Liver (tissue), 3 donors: ENCODE measurements at regions not wholly inside any gene's neighbourhood (a gene's known extent, or its start where the extent isn't known, plus 50 kb on each side); places are given as distances from the start of the nearest gene placed in this dataset.

Experiments used
- CTCF ChIP-seq: fragments of 150-350 bp; IDR thresholded peaks from 2 replicates; pipeline ENCODE4 v1.5.1; 2017; ENCODE audit warnings: improper control_type of control experiment, low read depth, low read length; ENCODE audit not compliant: missing input control
- GABPA ChIP-seq, 2 donors: IDR thresholded peaks in 1 of 2; conservative IDR thresholded peaks in 1 of 2; 2 replicates each; pipeline ENCODE4 v1.6.1; 2016; ENCODE audit warnings: antibody characterized with exemption in 2 of 2, mild to moderate bottlenecking in 1 of 2, moderate library complexity in 1 of 2
- HNF4G ChIP-seq: IDR thresholded peaks from 2 replicates; pipeline ENCODE4 v1.6.1; 2016; ENCODE audit warnings: antibody characterized with exemption
- JUND ChIP-seq, 2 donors: IDR thresholded peaks; 2 replicates each; pipeline ENCODE4 v1.6.1; 2016; ENCODE audit warnings: antibody characterized with exemption in 2 of 2
- RAD21 ChIP-seq, 2 donors: IDR thresholded peaks; 2 replicates each; pipeline ENCODE4 v1.6.1; 2016; ENCODE audit warnings: antibody characterized with exemption in 2 of 2, mild to moderate bottlenecking in 2 of 2
- RXRA ChIP-seq, 2 donors: IDR thresholded peaks; 2 replicates each; pipeline ENCODE4 v1.6.1; 2017 to 2018; ENCODE audit warnings: antibody characterized with exemption in 2 of 2, mild to moderate bottlenecking in 1 of 2
- TAF1 ChIP-seq: conservative IDR thresholded peaks from 2 replicates; pipeline ENCODE4 v1.6.1; 2016; ENCODE audit warnings: antibody characterized with exemption, mild to moderate bottlenecking
- ZBTB33 ChIP-seq: IDR thresholded peaks from 2 replicates; pipeline ENCODE4 v1.6.1; 2016; ENCODE audit warnings: antibody characterized with exemption
- TF ChIP-seq, protein P1 (sequence below): IDR thresholded peaks from 2 replicates; pipeline ENCODE4 v1.6.1; 2016; ENCODE audit warnings: antibody characterized with exemption
- TF ChIP-seq, protein P2 (sequence below): IDR thresholded peaks from 2 replicates; pipeline ENCODE4 v1.6.1; 2016; ENCODE audit warnings: antibody characterized with exemption, mild to moderate bottlenecking
- TF ChIP-seq, protein P3 (sequence below): IDR thresholded peaks from 2 replicates; pipeline ENCODE4 v1.6.1; 2016; ENCODE audit warnings: antibody characterized with exemption
- donor health status: healthy.
- donor health status: healthy.

DNA sequence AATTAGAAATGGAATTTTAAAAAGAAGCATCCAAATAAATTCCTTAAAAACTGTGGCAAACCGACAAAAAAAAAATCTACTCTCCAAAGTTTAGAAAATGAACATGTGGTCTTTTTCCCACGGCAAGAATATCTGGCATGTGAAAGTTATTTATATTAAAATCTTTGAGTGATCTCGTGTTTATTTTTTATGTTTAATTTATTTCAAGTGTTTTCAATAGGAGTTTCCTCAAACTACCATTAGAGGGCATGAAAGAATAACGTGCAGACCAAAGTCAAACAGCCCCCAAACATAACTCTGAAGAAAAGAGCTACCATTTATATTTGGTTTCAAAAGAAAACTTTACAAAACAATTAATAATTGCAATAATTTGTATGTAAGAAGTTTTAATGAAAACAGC, 286.4 kb downstream of the ZIC4 start:
- no peak for TF ChIP-seq JUND (IDR thresholded peaks at IDR 0.05)
- no peak for TF ChIP-seq TAF1
- TF ChIP-seq RAD21 (IDR thresholded peaks at IDR 0.05), result peak; percentile 84 to 86
- peak; percentile 54 for TF ChIP-seq CTCF
- TF ChIP-seq, protein P1, sequence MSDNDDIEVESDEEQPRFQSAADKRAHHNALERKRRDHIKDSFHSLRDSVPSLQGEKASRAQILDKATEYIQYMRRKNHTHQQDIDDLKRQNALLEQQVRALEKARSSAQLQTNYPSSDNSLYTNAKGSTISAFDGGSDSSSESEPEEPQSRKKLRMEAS, result no peak
- no peak for TF ChIP-seq GABPA (IDR thresholded peaks at IDR 0.05 in 1 of 2, conservative IDR thresholded peaks at IDR 0.05 in 1 of 2)
- TF ChIP-seq, protein P2, sequence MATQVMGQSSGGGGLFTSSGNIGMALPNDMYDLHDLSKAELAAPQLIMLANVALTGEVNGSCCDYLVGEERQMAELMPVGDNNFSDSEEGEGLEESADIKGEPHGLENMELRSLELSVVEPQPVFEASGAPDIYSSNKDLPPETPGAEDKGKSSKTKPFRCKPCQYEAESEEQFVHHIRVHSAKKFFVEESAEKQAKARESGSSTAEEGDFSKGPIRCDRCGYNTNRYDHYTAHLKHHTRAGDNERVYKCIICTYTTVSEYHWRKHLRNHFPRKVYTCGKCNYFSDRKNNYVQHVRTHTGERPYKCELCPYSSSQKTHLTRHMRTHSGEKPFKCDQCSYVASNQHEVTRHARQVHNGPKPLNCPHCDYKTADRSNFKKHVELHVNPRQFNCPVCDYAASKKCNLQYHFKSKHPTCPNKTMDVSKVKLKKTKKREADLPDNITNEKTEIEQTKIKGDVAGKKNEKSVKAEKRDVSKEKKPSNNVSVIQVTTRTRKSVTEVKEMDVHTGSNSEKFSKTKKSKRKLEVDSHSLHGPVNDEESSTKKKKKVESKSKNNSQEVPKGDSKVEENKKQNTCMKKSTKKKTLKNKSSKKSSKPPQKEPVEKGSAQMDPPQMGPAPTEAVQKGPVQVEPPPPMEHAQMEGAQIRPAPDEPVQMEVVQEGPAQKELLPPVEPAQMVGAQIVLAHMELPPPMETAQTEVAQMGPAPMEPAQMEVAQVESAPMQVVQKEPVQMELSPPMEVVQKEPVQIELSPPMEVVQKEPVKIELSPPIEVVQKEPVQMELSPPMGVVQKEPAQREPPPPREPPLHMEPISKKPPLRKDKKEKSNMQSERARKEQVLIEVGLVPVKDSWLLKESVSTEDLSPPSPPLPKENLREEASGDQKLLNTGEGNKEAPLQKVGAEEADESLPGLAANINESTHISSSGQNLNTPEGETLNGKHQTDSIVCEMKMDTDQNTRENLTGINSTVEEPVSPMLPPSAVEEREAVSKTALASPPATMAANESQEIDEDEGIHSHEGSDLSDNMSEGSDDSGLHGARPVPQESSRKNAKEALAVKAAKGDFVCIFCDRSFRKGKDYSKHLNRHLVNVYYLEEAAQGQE, result no peak
- TF ChIP-seq, protein P3, sequence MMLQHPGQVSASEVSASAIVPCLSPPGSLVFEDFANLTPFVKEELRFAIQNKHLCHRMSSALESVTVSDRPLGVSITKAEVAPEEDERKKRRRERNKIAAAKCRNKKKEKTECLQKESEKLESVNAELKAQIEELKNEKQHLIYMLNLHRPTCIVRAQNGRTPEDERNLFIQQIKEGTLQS, result no peak
- no peak for TF ChIP-seq ZBTB33
- no peak for TF ChIP-seq HNF4G
- no peak for TF ChIP-seq RXRA (IDR thresholded peaks at IDR 0.05)
